Transverse colon (tissue), 4 donors: ENCODE measurements at regions not wholly inside any gene's neighbourhood (a gene's known extent, or its start where the extent isn't known, plus 50 kb on each side); places are given as distances from the start of the nearest gene placed in this dataset.

ENCODE experiments used
- CTCF ChIP-seq, 5 experiments: fragments of 200-600 bp in 3 of 5; fragments of 450-650 bp in 2 of 5; sonication (generic) in 3 of 5; IDR thresholded peaks; 1 replicate in 2 of 5; 2 replicates in 3 of 5; pipeline ENCODE4 v1.5.1; 2016 to 2017; ENCODE audit warnings: antibody characterized with exemption in 5 of 5, inconsistent platforms in 3 of 5, mild to moderate bottlenecking in 2 of 5, moderate library complexity in 1 of 5
- EP300 ChIP-seq: sonication (generic); formaldehyde crosslinking; IDR thresholded peaks from one replicate; pipeline ENCODE4 v1.6.1; 2017; ENCODE audit warnings: antibody characterized with exemption, low read depth
- POLR2A ChIP-seq: fragments of 450-650 bp; IDR thresholded peaks from one replicate; pipeline ENCODE4 v1.6.1; 2016; ENCODE audit warnings: antibody characterized with exemption, mild to moderate bottlenecking, moderate library complexity
- POLR2AphosphoS5 ChIP-seq, 3 donors: sonication (generic); formaldehyde crosslinking; IDR thresholded peaks; one replicate each; pipeline ENCODE4 v1.6.1; 2016; ENCODE audit warnings: antibody characterized with exemption in 3 of 3

- TF ChIP-seq POLR2AphosphoS5 (IDR thresholded peaks at IDR 0.05) (no peak), CTCF (IDR thresholded peaks at IDR 0.05) (no peak), EP300 (no peak), POLR2A (no peak)
Observed at GRCh38 chr10:78382047-78382446, 348.4 kb downstream of the RPS24 start.
